GM10248 (cell line): ENCODE measurements at regions not wholly inside any gene's neighbourhood (a gene's known extent, or its start where the extent isn't known, plus 50 kb on each side); places are given as distances from the start of the nearest gene placed in this dataset.

ENCODE experiments used
- CTCF ChIA-PET: fragments of 300-600 bp; sonication (Branson Sonifier 250); formaldehyde crosslinking; extraction: SDS; loops from one replicate; lab custom pipeline; 2021; ENCODE audit warnings: antibody characterized with exemption; lab: Yijun Ruan, JAX
- POLR2A ChIA-PET: fragments of 350-650 bp; sonication (Branson Sonifier 250); formaldehyde crosslinking; extraction: SDS; loops from one replicate; lab custom pipeline; 2020; ENCODE audit warnings: antibody characterized with exemption; lab: Yijun Ruan, JAX
- DNase-seq: peaks from one replicate; pipeline ENCODE4 v3.0.0; 2012; ENCODE audit errors: extremely low spot score
- CTCF ChIP-seq: IDR thresholded peaks from 2 replicates; pipeline ENCODE4 v1.5.1; 2012; ENCODE audit warnings: mild to moderate bottlenecking, low read depth; ENCODE audit errors: extremely low read depth, missing control alignments, control extremely low read depth

DNA sequence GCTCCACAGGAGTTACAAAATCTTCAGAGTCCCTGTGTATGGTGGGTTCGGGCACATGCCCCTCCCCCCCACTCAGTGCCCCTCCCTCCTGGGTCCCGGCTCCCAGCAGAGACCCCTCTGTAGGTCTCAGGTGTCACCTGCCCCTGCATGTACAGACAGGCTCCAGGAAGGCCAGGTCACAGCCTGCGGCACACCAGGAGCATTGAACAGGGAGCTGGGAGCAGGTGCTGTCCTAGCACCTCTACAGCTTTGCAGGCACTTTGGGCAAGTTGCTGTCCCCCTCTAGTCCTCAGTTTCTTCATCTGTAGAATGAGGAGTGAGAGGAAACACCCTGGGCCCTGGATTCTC, 80.1 kb upstream of the RTL6 start:
- ChIA-PET CTCF (interaction anchor here (1.1 to 2.7 kb wide), 3 partner anchors 10 to 585 kb away, joined by 3 to 11 read pairs (median 3); no protein-coding TSS in a partner anchor), POLR2A (no interaction called here)
- no peak for DNase-seq
- no peak for TF ChIP-seq CTCF

- no peak for TF ChIP-seq CTCF
- DNase-seq, result no peak
- ChIA-PET CTCF (interaction anchor here (1.1 to 1.5 kb wide), 3 partner anchors 10 to 13 kb away, joined by 3 to 5 read pairs (median 3); no protein-coding TSS in a partner anchor), POLR2A (no interaction called here)
Measured at GRCh38 chr22:44577391-44578109, 79.5 kb upstream of the RTL6 start.

GRCh38 chr22:44576311-44577260, 78.6 kb upstream of the RTL6 start:
- ChIA-PET POLR2A (no interaction called here), CTCF (interaction anchor here (1.5 kb wide), 1 partner anchor 9 kb away, joined by 5 read pairs; no protein-coding TSS in a partner anchor)
- no peak for DNase-seq
- no peak for TF ChIP-seq CTCF

- ChIA-PET CTCF (no interaction called here), POLR2A (no interaction called here)
- TF ChIP-seq CTCF, result no peak
- DNase-seq, result no peak
Measured at GRCh38 chr22:44575381-44576268, 77.6 kb upstream of the RTL6 start.

DNA sequence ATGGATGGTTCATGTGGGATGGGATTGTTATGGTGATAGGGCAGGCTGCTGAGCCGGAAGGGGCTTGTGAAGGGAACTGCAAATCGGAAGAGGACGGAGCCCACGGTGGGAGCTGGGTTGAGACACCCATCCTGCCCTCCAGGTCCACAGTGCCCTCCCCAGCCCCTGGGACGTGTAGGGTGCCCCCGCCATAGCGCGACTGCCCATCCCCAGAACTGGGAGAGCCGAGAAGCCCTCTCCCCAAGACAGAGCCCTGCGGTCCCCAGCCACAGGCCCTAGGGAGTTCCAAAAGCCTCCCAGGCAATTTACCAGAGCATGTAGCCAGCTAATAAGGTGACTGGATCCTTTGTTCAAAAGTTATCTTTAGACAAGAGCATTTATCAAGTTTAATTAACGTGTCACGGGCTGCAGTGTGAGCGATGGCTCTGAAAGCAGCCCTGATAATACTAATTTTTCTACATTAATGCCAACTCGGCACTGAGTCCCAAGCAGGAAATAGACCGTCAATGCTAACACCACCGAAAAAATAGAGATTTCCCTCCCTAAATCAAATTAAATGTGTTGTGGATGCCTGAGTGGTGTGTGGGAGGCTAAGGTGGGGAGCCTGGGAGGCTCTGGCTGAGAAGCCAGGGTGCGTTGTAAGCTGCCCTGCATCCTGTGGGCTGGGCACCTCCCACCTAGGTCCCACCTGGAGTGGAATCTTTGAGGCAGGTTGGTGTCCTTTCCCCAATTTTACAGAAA, 76.8 kb upstream of the RTL6 start:
- CTCF ChIA-PET, result no interaction called here
- POLR2A ChIA-PET, result no interaction called here
- DNase-seq, result no peak
- no peak for TF ChIP-seq CTCF
